GM21390 (cell line): ENCODE measurements at regions not wholly inside any gene's neighbourhood (a gene's known extent, or its start where the extent isn't known, plus 50 kb on each side); places are given as distances from the start of the nearest gene placed in this dataset.

ENCODE experiments used
- ATAC-seq: cut with Tn5 transposase; IDR thresholded peaks from one replicate; pipeline ENCODE4 v1.9.1; 2021; ENCODE audit not compliant: unreplicated experiment

DNA sequence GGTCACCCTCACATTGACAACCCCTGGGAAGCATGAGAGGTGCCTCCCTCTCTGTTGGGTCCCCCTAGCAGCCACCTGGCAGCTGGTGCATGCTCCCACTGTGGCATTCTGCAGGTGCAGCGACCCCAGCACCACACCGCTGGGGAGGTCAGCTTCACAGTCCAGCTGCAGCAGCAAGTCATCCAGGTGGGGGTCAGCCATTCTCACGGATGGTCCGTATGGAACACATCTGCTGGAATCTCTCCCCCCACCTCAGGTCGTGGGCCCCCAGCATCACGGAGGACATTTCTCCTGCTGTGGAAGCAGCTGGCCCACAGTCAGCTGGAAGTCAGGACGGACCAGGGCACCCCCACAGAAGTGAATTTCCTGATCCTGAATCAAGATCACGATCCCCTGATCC lies 201.3 kb downstream of the COG6 start:
- no peak for ATAC-seq

DNA sequence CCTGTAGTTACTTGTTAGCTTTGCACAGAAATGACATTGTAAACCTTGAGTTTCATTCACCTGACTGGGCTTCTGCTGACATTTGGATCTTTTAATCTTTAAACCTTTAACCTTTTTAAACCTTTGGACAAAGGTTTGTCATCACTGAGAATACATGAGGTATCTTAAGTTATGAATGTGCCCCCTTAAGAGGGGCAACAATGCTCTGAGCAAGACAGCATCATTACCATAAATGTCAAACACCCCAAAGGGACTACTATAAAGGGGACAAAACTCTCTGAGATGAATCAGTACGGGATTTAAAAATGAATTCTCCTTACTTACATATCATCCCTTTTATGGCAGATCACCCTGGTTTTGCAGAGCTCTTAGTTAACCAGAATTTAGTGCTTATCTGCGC lies 203.3 kb downstream of the COG6 start:
- no peak for ATAC-seq

DNA sequence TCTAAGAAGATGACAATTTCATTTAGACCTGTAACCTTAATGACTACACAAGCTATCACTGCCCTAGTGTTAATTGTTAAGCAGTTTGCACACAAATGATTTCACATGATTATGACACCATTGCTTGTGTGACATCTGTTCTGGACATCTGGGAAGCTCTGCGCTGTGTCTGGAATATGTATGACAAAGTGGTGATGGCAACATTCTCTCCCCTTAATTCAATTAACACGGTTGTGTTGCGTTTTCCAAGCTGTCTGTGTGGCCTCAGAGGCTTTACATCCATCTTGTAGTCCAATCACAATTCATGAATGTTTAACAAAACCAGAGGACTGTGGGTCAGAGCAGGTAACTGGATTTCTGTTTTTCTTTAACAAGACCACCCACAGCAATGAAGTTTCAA lies 204.4 kb downstream of the COG6 start:
- ATAC-seq = no peak

DNA sequence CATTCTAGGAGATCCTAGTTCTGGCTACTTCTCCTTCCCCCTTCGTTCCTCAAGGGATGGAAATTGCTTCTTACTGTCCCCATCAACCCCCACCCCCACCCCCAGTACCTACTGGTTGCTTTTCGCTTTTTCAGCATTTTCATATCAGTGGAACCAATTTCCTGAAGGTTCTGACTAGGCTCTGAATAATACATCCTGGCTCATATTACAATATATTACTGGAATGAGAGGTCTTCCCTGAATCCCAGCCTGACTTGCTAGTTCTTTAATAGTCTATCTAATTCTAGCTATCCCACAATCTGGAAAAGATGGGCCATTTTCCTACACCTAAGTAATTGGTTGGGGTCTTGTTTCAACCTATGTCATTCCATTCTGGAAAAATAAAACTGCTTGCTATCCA lies 207.4 kb downstream of the COG6 start:
- no peak for ATAC-seq

DNA sequence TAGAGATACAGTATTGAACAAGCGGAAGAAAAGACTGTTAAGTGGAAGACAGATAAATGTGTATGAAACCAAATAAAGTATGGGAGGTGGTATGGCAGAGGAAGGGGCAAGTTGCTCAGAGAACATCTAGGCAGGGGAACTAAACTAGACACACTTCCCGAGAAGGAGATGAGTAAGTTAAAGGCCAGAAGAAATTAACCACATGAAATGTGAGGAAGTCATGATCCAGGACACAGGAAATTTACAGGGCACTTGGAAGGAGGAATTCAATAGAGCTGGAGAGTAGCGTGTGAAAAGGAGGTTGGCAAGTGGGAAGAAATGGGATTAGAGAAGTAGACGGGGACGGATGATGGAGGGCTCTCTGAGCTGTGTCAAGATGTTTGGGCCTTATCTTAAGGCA lies 208.8 kb downstream of the COG6 start:
- ATAC-seq = no peak

DNA sequence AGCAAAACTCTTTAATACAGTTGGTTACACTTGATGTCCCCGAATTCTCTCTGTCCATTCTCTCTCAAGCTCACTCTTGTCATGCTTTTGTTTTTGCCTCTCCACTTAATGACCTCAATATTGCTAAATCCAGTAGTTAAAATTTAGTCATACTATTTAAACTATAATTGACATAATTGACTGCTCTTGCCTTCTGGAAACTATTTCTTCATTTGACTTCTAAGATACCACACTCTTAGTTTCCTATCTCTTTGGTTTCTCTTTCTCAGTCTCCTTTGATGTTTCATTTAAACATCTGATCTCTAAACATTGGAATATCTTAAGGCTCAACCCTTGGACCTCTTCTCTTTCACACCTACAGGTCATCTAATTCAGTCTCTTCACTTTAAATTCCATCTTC lies 211.3 kb downstream of the COG6 start:
- no peak for ATAC-seq

DNA sequence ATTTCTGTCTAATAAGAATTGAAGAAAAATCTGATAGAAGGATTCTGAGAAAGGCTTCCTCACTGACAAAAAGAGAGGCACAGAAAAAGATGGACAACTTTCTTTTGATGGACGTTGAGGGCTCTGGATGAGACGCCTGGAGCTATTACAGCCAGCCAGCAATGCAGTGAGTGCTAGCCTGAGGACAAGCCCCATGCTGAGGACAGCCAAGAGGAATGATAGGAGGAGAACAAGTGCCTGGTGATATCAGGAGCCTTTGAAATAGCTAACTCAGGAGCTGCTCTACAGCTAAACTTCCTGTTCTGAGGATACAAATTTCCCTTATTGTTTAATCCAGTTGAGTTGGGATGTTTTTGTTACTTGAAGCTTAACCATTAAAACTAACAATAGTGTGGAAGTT lies 212.3 kb downstream of the COG6 start:
- no peak for ATAC-seq

DNA sequence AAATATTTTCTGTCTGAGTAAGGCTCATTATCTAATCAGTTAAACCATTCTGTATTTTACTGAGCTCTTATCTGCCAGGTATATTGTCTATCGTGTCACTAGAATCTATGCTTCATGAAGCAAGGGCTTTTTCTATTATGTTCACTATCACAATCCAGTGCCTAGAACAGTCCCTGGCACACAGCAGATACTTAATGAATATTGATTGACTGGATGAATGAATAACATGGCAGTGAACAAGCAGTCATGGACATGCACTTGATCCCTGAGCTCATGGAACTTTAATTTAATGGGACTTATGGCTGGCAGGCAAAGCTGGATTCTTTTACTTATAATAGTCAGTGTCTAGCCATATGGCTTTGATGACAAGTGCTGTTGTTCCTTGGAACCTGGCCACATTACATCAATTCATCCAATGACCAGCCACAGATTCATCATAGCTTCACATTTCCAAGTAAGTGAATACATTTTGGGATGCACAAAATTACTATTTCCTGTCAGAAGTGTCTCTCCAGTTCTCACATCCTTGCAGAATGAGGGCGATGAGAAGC lies 214.8 kb downstream of the COG6 start:
- no peak for ATAC-seq

DNA sequence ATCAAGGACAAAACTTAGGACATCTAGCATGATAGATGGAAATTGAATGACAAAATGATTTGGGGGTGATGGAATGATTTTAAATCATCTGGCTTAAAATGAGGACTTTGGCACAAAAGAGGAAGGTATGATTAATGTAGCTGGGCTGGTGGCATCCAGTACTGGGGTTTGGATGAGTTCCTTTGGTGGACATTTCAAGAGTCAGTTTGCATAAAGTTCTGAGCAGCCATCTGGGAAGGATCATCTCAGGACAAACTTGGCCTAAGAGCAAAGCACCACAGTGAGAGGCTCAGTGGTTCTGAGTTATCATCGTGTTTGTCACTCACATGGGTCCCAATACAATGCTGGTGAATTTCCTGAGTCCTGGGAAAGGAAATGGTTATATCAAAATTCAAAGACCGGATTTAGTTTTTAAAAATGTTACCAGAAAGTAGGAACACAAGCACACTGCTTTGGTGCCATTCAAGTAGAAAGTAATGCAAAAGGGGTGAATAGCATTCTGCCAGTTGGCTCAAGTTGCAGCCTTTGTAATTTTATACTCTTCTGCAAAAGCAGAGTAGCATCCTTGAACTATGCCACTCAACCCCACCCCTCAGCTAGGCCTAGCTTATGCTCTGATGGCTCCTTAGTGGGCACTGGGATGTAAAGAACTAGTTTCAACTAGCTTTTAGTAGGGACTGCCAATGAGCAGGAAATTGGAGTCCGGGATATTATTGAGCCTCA lies 219.0 kb downstream of the COG6 start:
- no peak for ATAC-seq

DNA sequence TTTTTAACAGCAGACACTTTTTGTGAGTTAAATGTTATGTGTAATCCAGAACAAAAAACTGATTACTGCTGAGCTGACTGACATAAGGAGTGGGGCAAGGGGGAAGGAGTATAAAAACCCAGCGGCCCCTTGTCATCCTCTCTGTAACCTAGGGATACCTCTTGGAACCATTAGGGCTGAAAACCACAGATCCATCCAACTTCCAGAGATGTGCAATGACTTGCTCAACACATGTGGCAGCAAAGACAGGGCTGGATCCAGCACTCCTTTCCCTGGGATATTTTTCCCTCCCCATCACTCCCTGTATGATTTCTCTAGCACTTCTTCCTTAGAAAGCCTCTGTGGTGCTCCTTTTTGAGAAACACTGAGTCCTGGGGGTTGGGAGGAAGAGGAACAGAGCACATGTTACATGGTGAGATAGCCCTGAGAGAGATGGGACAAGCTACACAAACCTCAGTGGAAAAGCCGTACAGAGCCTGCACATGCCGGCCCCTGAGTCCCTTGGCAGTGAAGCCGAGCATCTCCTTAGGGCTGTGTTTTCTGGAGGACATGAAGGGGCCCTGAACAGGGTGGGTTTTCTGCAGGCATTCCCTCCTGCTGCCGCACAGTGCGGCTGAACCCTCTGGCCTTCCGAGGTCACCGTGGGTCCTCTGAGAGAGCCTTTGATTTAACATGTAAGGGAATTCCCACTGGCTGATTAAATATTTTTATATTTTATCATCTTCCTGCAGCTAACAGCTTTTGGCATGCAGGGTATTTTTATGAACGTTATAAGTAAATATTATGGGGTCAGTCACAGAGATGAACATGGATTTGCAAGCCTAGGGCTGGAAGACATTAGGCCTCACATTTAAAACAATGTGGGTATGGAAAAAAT lies 219.9 kb downstream of the COG6 start:
- no peak for ATAC-seq

DNA sequence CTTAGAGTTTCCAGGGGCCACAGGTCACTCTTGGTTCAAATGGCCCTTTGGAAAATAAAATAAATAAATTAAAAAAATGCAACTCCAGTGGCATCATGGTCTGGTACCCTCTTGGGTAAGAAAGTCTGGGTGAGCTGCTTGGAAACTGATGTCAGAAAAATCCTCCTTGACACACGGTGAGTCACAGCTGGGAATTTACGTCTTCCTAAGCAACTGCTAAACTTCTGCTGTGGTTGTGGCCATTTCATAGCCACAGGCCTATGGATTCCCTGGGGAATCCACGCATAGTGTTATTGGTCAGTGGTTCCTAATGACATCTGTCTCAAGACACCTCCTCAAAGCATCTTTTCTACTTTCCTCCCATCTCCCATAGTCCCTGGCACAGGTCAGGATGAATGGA lies 220.8 kb downstream of the COG6 start:
- ATAC-seq = no peak

DNA sequence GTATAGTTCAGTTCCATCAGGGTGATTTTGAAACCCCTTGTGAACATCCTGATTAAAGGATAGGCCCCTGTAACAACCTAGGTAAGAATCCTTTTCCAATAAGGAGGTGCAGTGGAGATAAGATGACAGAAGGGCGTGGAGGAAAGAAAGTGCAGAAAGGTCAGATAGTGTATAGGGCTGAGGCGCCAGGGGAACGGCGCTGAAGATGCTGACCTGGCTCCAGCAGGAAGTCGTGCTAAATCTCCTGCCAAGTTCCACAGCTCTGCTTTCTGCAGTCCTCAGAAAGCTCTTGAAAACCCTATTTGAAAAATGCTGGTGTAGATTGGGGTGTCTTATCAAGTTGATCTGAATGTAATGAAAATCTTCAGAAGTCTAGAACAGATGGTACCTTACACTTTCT lies 221.7 kb downstream of the COG6 start:
- no peak for ATAC-seq

DNA sequence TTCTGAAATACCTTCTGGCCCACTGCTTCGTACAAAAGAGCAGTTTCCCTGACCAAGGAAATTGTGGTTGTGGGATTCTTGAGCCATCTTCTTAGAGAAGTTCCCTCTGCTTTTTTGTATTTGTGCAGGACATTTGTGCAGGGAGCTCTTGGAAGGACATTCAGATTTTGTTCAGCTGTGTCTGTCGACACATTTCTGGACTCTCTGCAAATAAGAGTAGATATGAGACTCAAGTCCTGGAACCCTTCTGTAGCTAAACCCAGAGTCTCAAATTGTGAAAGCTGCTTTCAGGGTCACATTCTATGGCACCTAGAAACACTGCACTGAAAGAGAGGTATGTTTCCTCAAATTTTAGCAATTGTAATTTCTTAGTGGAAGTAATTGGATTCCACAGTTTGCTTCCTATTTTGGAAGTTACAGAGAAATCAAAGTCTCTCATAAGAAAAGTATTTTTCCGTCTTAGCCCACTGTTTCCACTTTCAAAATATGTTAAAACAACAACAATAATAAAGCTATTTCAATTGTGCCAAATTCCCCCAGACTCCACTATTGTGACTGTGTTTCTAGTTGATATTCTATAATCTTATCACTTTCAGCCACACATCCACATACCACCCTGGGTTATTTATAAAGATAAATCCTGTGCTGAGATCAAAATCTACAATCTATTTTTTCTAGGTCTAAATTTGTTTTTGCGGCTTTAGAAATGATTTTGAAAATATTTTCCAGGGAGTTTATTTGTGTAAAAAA lies 224.0 kb downstream of the COG6 start:
- no peak for ATAC-seq

DNA sequence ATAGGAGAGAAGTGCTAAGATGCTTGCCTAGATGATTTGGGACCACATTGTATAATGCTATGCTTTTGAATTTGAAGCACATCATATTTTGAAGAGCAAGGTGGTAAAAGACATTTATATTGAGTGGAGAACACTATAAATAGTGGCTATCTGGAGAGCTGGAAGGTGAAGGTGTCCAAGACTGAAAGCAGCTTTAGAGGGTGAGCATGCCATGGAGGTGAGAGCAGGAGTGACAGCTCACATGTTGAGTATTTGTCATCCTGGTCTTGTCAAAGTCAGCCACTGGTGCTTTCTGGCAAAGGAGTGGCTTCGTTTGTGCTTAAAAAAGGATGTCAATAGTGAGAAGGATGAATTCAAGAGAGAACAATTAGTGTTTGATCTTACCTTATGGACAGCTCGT lies 225.9 kb downstream of the COG6 start:
- ATAC-seq = no peak

DNA sequence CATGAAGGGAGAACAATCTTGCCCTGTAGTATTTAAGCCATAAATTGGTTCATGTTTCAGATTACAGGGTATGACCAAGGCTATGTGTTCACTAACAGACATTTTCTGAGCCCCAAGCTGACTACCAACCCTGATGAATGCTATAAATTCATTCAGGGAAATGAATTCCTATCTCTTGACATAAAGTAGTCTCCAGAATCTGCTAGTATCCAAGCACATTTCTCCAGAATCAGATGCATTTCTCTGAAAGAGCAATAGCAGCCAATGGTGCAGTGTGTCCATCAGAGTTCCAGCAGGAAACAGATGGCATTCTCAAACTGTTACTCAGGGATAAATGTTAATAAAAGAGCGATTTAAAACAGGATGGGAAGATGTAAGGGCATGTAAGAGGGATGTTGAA lies 226.4 kb downstream of the COG6 start:
- no peak for ATAC-seq

DNA sequence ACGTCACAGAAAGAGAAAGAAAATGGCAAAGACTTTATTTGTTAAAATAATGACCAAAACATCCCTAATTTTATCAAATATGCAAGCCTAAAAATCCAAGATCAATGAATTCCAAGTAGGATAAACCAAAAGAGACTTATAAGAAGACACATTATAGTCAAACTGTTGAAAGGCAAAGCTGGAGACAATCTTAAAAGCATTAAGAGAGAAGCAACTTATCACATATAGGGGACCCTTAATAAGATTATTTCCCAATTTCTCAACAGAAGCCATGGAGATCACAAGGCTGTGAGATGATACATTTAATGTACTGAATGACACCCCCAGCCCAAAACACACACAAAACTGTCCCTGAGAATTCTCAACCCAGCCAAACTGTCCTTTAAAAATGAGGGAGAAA lies 228.7 kb downstream of the COG6 start:
- ATAC-seq = no peak

DNA sequence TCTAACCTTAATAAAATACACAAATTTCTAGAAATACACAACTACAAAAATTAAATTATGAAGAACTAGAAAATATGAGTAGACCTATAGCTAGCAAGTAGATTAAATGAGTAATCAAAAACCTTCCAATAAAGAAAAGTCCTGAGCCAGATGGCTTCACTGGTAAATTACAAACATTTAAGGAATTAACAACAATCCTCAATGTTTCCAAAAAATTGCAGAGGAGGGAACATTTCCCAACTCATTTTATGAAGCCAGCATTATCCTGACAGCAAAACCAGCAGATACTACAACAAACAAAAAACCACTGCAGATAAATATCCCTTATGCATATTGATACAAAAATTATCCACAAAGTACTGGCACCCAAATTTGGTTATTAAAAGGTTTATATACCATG lies 230.9 kb downstream of the COG6 start:
- ATAC-seq = no peak

DNA sequence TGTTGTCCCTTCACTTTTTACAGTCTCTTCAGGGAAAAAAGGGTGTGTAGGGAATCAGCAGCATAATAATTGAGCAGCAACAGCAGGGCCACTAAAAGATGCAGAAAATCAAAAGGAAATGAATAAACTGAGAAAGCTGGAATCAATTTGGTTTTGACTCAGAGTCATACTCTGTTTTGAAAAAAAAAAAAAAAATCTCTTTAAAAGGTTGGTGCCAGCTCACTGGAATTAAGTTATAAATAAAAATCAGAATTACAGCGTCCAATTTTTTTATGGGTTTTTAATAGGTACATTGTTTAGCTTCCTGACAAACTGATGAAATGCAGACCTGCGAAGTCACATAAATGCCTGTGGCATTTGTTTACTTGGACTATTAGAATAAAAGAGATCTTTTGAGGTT lies 231.9 kb downstream of the COG6 start:
- no peak for ATAC-seq

DNA sequence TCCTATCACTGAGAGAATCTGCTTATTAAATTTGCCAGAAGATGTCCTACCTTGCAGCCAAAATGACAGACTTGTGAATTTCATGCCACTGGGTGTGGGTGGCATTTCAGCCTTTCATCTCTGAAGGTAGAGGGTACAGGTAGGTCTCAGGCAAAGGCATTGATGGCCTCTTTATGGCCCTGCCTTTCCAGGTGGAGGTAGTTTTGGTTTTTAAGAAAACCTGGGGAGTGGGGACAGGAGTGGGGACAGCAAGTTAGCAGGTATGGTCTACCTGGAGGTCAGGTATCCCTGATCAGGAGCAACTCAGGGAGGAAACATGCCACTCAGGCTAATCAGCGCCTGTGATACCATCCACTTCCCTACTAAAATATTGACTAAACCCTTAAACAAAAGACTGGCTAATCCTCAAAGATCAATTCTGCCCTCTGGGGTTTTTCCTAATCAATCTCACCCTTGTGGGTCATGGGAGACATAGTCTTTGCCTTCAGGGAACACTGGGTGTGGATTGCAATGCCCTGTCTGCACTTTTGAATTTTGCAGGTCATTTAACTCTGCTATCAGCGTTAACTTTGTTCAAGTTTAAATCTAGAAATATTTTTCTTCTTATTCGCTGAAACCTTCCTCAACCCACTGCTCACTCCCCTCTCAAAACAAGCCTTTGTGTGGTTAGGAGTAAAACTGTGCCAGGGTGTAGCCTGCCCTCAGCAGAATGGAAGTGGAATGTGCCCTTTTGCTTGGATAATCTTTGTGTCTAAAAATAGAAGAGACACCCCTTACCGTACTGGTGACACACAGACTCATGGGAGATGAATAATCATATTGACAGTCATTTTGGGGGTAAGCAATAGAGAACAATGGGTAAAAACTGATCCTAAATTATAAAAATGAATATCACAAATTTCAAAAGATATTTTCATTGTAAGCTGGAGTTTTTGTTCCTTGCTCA lies 233.7 kb downstream of the COG6 start:
- ATAC-seq = no peak

DNA sequence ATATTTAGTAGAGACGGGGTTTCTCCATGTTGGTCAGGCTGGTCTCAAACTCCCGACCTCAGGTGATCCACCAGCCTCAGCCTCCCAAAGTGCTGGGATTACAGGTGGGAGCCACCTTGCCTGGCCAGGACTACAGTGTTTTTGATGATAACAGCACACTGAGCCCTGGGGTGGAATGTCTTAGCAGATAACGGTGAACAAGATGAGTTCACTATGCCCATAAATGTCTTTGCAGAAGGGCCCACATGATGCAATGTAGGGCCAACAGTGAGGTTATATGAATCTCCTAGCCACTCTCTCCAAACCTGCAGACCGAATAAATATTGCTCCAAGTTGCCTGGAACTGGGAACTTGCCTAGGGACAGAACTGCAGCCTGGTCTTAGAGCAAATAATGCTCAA lies 235.1 kb downstream of the COG6 start:
- no peak for ATAC-seq
